Esophagus muscularis mucosa (tissue), 3 donors: ENCODE measurements at regions not wholly inside any gene's neighbourhood (a gene's known extent, or its start where the extent isn't known, plus 50 kb on each side); places are given as distances from the start of the nearest gene placed in this dataset.

Source experiments
- POLR2A ChIP-seq: fragments of 450-650 bp; IDR thresholded peaks from one replicate; pipeline ENCODE4 v1.6.1; 2017; ENCODE audit warnings: antibody characterized with exemption, moderate library complexity, mild to moderate bottlenecking, low read depth
- POLR2AphosphoS5 ChIP-seq, 2 donors: sonication (generic); formaldehyde crosslinking; IDR thresholded peaks; one replicate each; pipeline ENCODE4 v1.6.1; 2017; ENCODE audit warnings: antibody characterized with exemption in 2 of 2
- TF ChIP-seq, protein P1 (sequence below), 3 experiments: fragments of 200-600 bp in 2 of 3; fragments of 450-650 bp in 1 of 3; sonication (generic) in 2 of 3; IDR thresholded peaks; one replicate each; pipeline ENCODE4 v1.5.1; 2017 to 2019; ENCODE audit warnings: antibody characterized with exemption in 3 of 3, mild to moderate bottlenecking in 2 of 3, moderate library complexity in 1 of 3

DNA sequence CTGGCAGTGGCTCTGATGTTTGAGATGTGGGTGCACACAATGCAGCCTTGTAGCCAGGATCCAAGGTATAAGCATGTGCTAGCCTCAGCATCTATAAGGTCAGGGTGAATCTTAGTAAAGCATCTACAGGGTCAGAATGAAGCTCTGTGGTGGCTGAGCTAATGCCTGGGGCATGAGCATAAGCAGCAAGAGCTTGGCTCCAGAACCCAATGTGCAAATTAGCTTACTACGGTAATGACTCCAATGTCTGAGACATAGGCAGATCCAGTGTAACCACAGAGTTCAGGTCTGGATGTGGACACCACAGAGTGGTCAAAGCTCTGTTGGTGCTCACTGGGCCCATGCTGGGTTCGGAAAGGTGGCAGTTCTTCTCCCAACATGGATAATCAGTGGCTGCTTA, 304.5 kb upstream of the NECTIN3 start:
- TF ChIP-seq, protein P1, sequence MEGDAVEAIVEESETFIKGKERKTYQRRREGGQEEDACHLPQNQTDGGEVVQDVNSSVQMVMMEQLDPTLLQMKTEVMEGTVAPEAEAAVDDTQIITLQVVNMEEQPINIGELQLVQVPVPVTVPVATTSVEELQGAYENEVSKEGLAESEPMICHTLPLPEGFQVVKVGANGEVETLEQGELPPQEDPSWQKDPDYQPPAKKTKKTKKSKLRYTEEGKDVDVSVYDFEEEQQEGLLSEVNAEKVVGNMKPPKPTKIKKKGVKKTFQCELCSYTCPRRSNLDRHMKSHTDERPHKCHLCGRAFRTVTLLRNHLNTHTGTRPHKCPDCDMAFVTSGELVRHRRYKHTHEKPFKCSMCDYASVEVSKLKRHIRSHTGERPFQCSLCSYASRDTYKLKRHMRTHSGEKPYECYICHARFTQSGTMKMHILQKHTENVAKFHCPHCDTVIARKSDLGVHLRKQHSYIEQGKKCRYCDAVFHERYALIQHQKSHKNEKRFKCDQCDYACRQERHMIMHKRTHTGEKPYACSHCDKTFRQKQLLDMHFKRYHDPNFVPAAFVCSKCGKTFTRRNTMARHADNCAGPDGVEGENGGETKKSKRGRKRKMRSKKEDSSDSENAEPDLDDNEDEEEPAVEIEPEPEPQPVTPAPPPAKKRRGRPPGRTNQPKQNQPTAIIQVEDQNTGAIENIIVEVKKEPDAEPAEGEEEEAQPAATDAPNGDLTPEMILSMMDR (IDR thresholded peaks at IDR 0.05): no peak
- TF ChIP-seq POLR2A (no peak), POLR2AphosphoS5 (IDR thresholded peaks at IDR 0.05) (no peak)
